PC-3 (cell line): ENCODE measurements at regions not wholly inside any gene's neighbourhood (a gene's known extent, or its start where the extent isn't known, plus 50 kb on each side); places are given as distances from the start of the nearest gene placed in this dataset.

ENCODE experiments used
- ATAC-seq: fragments of 200-7000 bp; cut with Tn5 transposase; 2 replicates; pipeline ENCODE4 v1.9.1; 2020; ENCODE audit warnings: mild to moderate bottlenecking, moderate library complexity
- BruUV-seq: library from RNA; stranded (reverse); fragments of 400-500 nt; replicated peaks from 2 replicates; lab custom pipeline; 2021; lab: Mats Ljungman, UMichigan
- CTCF ChIA-PET: fragments of 300-600 bp; sonication (Branson Sonifier 250); formaldehyde crosslinking; loops from one replicate; lab custom pipeline; 2022; ENCODE audit warnings: antibody characterized with exemption; lab: Charles Lee
- POLR2A ChIA-PET: fragments of 300-600 bp; sonication (Branson Sonifier 250); formaldehyde crosslinking; loops from one replicate; lab custom pipeline; 2022; ENCODE audit warnings: antibody characterized with exemption; ENCODE audit not compliant: unreplicated experiment; lab: Charles Lee
- DNase-seq: peaks from one replicate; pipeline ENCODE4 v3.0.0-alpha.2; 2015
- H2AFZ ChIP-seq: fragments of 300-600 bp; sonication (generic); 2 replicates; pipeline ENCODE4 v1.6.0; 2016; ENCODE audit warnings: antibody characterized with exemption, low read length
- H3F3A ChIP-seq: fragments of 300-600 bp; sonication (generic); one replicate; pipeline ENCODE4 v1.6.0; 2017; ENCODE audit warnings: antibody characterized with exemption, low read length, control low read depth, mild to moderate bottlenecking; ENCODE audit not compliant: unreplicated experiment
- H3K27ac ChIP-seq: fragments of 300-600 bp; sonication (generic); 2 replicates; pipeline ENCODE4 v1.5.1; 2016; ENCODE audit warnings: mild to moderate bottlenecking, low read length
- H3K27me3 ChIP-seq: fragments of 300-600 bp; sonication (generic); 2 replicates; pipeline ENCODE4 v1.6.1; 2016; ENCODE audit warnings: low read length, mixed read lengths
- H3K36me3 ChIP-seq: fragments of 300-600 bp; sonication (generic); 2 replicates; pipeline ENCODE4 v1.6.1; 2016; ENCODE audit warnings: low read depth, mixed run types, low read length, mixed read lengths
- H3K4me1 ChIP-seq: fragments of 300-600 bp; sonication (generic); 2 replicates; pipeline ENCODE4 v1.5.1; 2016; ENCODE audit warnings: low read length; ENCODE audit not compliant: insufficient read depth
- H3K4me2 ChIP-seq: fragments of 300-600 bp; sonication (generic); 2 replicates; pipeline ENCODE4 v1.6.0; 2016; ENCODE audit warnings: low read length
- H3K4me3 ChIP-seq: fragments of 300-600 bp; sonication (generic); 2 replicates; pipeline ENCODE4 v1.5.1; 2016; ENCODE audit warnings: mild to moderate bottlenecking, low read length, mixed read lengths
- H3K79me2 ChIP-seq: fragments of 300-600 bp; sonication (generic); 2 replicates; pipeline ENCODE4 v1.6.1; 2017; ENCODE audit warnings: low read length, mixed read lengths
- H3K9ac ChIP-seq: fragments of 300-600 bp; sonication (generic); 2 replicates; pipeline ENCODE4 v1.6.0; 2016; ENCODE audit warnings: mild to moderate bottlenecking, low read length
- H3K9me2 ChIP-seq: fragments of 300-600 bp; sonication (generic); replicated peaks from 2 replicates; pipeline ENCODE4 v1.6.1; 2016; ENCODE audit warnings: mixed run types, low read length, mixed read lengths
- H3K9me3 ChIP-seq: fragments of 300-600 bp; sonication (generic); 2 replicates; pipeline ENCODE4 v1.6.1; 2016; ENCODE audit warnings: low read length, mixed read lengths
- H4K20me1 ChIP-seq: fragments of 300-600 bp; sonication (generic); 2 replicates; pipeline ENCODE4 v1.6.1; 2016; ENCODE audit warnings: low read length, mixed read lengths
- EZH2 ChIP-seq: fragments of 300-600 bp; sonication (generic); IDR thresholded peaks from one replicate; pipeline ENCODE4 v1.6.1; 2017; ENCODE audit warnings: antibody characterized with exemption, mild to moderate bottlenecking, low read length; ENCODE audit not compliant: unreplicated experiment
- EZH2phosphoT487 ChIP-seq: fragments of 300-600 bp; sonication (generic); IDR thresholded peaks from 2 replicates; pipeline ENCODE4 v1.6.1; 2018; ENCODE audit warnings: mild to moderate bottlenecking, antibody characterized with exemption, low read length, borderline replicate concordance
- intact Hi-C: fragments of 100-400 bp; cut with micrococcal nuclease; formaldehyde crosslinking; loops from 2 replicates; pipeline ENCODE4 v1.9.0; 2023
- TF ChIP-seq, protein P1 (sequence below): fragments of 300-600 bp; sonication (generic); conservative IDR thresholded peaks from 2 replicates; pipeline ENCODE4 v1.5.1; 2017; ENCODE audit warnings: antibody characterized with exemption, low read depth, mild to moderate bottlenecking, low read length

DNA sequence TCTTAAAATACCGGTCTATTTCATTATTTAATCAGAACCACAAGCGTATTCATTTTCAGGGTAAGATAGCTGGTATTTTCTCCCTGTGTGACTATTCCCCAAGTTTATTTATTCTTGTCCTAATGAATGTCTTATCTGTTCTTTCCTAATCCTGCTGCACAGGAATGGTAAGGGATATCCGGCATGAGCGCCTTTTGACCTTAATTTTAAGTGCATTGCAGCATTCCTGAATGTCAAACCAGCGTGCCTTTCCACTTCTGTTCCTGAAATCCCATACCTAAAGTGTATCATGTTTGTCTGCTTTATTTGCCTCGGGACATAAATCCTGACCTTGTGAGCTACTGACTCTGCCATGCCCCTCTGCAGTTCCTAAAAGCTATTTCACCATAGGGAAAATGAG is 1713.2 kb upstream of the FLRT2 start:
- no peak for ATAC-seq
- Histone ChIP-seq H3K9me2 (no peaks in the 10 kb centered on the region), H3K27ac (peak overlapping the region; percentile 47; the same call in 1 of the 2 replicates), H3K4me1 (peaks cover 6% of the 10 kb centered on the region; the same call in 1 of the 2 replicates), H3K36me3 (no peaks in the 10 kb centered on the region), H3K4me2 (peak overlapping the region; percentile 44; the same call in 1 of the 2 replicates), H3K4me3 (peak overlapping the region; percentile 24; the same call in 1 of the 2 replicates), H4K20me1 (no peaks in the 10 kb centered on the region), H3F3A (no peaks in the 10 kb centered on the region), H3K9ac (no peak overlapping the region), H2AFZ (no peak overlapping the region), H3K79me2 (no peaks in the 10 kb centered on the region), H3K27me3 (no peaks in the 10 kb centered on the region), H3K9me3 (0 out of 2 replicates have a peak, but pooled peaks cover 3% of the 10 kb centered on the region)
- BruUV-seq = no TSS peak
- ChIA-PET POLR2A (no interaction called here), CTCF (no interaction called here)
- intact Hi-C loops = no loop called here
- TF ChIP-seq, protein P1, sequence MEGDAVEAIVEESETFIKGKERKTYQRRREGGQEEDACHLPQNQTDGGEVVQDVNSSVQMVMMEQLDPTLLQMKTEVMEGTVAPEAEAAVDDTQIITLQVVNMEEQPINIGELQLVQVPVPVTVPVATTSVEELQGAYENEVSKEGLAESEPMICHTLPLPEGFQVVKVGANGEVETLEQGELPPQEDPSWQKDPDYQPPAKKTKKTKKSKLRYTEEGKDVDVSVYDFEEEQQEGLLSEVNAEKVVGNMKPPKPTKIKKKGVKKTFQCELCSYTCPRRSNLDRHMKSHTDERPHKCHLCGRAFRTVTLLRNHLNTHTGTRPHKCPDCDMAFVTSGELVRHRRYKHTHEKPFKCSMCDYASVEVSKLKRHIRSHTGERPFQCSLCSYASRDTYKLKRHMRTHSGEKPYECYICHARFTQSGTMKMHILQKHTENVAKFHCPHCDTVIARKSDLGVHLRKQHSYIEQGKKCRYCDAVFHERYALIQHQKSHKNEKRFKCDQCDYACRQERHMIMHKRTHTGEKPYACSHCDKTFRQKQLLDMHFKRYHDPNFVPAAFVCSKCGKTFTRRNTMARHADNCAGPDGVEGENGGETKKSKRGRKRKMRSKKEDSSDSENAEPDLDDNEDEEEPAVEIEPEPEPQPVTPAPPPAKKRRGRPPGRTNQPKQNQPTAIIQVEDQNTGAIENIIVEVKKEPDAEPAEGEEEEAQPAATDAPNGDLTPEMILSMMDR = no peak
- TF ChIP-seq EZH2 (no peak), EZH2phosphoT487 (no peak)
- DNase-seq = peak; percentile 64

DNA sequence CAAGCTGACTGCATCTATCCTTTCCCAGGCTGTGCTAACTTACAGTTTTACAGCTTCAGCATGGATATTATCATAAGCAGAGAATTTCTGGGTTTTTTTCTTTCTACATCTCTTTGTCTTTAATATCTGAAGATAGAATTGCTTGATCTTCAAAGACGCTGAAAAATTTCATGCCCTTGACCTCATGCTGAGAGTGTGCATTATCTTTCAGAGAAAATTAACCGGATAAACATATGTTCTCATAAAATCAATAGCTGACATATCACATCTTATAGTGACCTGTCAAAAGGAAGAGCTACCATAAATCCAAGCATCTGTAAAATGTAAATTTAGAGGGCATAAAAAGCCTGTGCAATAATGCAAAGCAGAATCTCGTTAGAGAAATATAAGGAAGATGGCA is 1704.1 kb upstream of the FLRT2 start:
- Histone ChIP-seq H3K9ac (no peak overlapping the region), H3F3A (no peaks in the 10 kb centered on the region), H3K4me1 (no peaks in the 10 kb centered on the region), H2AFZ (no peak overlapping the region), H3K4me2 (no peak overlapping the region; the same call in 1 of the 2 replicates), H4K20me1 (no peaks in the 10 kb centered on the region), H3K9me3 (peaks cover 5% of the 10 kb centered on the region), H3K27ac (no peak overlapping the region), H3K36me3 (no peaks in the 10 kb centered on the region), H3K4me3 (no peak overlapping the region), H3K27me3 (no peaks in the 10 kb centered on the region), H3K79me2 (no peaks in the 10 kb centered on the region), H3K9me2 (no peaks in the 10 kb centered on the region)
- ATAC-seq (no peak), DNase-seq (no peak)
- CTCF ChIA-PET = no interaction called here
- TF ChIP-seq, protein P1 = no peak
- TF ChIP-seq EZH2 (no peak), EZH2phosphoT487 (no peak)
- BruUV-seq = no TSS peak
- intact Hi-C loops = no loop called here
- POLR2A ChIA-PET = no interaction called here

DNA sequence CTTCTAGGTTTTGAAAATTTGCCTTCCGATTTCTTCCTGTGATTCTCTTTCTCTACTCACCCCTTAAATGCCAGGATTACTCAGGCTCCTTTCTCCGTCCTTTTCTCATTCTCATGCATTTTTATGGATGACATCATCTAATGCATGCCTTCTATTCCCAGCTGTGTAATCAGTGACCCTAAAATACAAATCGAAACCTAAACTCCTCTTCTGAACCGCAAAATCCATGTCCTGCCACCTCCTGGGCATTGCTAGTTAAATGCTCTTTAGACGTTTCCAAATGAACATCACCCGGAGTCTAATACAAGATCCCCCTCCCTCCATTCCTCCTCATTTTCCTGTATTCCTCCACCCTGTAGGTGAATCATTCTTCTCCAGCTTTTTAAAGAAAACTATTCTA is 1703.1 kb upstream of the FLRT2 start:
- intact Hi-C loops = no loop called here

More for the DNA sequence above, 1703.1 kb upstream of the FLRT2 start:
- H3K27me3 ChIP-seq = no peaks in the 10 kb centered on the region
- H3F3A ChIP-seq = no peaks in the 10 kb centered on the region
- no peaks in the 10 kb centered on the region for H3K4me1 ChIP-seq
- BruUV-seq = no TSS peak
- peak; percentile 8 for DNase-seq
- H4K20me1 ChIP-seq = no peaks in the 10 kb centered on the region
- ATAC-seq = no peak
- H2AFZ ChIP-seq = no peak overlapping the region
- peak overlapping the region; percentile 40; the same call in 1 of the 2 replicates for H3K4me3 ChIP-seq
- no peaks in the 10 kb centered on the region for H3K36me3 ChIP-seq
- H3K79me2 ChIP-seq = no peaks in the 10 kb centered on the region
- H3K9me2 ChIP-seq = no peaks in the 10 kb centered on the region
- peaks cover 5% of the 10 kb centered on the region for H3K9me3 ChIP-seq
- no peak overlapping the region for H3K9ac ChIP-seq
- no peak for TF ChIP-seq EZH2phosphoT487
- TF ChIP-seq EZH2 = no peak
- TF ChIP-seq, protein P1 = no peak
- H3K27ac ChIP-seq = no peak overlapping the region
- ChIA-PET CTCF (no interaction called here), POLR2A (no interaction called here)
- peak overlapping the region; percentile 37; the same call in 1 of the 2 replicates for H3K4me2 ChIP-seq
